ENCODE measurements at regions not wholly inside any gene's neighbourhood (a gene's known extent, or its start where the extent isn't known, plus 50 kb on each side); places are given as distances from the start of the nearest gene placed in this dataset.

DNA sequence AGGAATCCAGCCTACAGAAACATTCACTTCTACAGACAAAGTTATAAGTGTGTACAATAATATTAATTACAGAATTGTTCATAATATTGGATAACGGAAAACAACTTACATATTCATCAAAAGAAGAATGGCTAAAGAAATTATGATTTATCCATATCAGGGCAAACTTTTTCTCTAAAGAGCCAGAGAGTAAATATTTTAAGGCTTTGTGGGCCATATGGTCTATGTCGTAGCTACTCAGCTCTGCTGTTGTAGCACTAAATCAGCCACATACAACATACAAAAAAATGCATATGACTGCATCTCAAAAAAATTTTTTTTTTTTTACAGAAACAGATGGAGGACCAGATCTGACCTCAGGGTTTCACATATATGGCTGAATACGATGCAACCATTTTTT lies 96.7 kb upstream of the GALNT18 start:
- TF ChIP-seq, protein P1, sequence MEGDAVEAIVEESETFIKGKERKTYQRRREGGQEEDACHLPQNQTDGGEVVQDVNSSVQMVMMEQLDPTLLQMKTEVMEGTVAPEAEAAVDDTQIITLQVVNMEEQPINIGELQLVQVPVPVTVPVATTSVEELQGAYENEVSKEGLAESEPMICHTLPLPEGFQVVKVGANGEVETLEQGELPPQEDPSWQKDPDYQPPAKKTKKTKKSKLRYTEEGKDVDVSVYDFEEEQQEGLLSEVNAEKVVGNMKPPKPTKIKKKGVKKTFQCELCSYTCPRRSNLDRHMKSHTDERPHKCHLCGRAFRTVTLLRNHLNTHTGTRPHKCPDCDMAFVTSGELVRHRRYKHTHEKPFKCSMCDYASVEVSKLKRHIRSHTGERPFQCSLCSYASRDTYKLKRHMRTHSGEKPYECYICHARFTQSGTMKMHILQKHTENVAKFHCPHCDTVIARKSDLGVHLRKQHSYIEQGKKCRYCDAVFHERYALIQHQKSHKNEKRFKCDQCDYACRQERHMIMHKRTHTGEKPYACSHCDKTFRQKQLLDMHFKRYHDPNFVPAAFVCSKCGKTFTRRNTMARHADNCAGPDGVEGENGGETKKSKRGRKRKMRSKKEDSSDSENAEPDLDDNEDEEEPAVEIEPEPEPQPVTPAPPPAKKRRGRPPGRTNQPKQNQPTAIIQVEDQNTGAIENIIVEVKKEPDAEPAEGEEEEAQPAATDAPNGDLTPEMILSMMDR (optimal IDR thresholded peaks at IDR 0.05 in 1 of 3, IDR thresholded peaks at IDR 0.05 in 1 of 3, conservative IDR thresholded peaks at IDR 0.05 in 1 of 3; ENCODE audit: extremely low read depth in 1 of 3, insufficient read depth in 2 of 3, low read length in 3 of 3), result no peak
- TF ChIP-seq EZH2 (IDR thresholded peaks at IDR 0.05; ENCODE audit: low read length), result no peak
